GM12864 (cell line): ENCODE measurements at regions not wholly inside any gene's neighbourhood (a gene's known extent, or its start where the extent isn't known, plus 50 kb on each side); places are given as distances from the start of the nearest gene placed in this dataset.

Experiments used
- DNase-seq: peaks from one replicate; pipeline ENCODE4 v3.0.0-alpha.2; 2011; ENCODE audit warnings: low read depth
- H3K4me3 ChIP-seq: 2 replicates; pipeline ENCODE4 v1.5.1; 2011; ENCODE audit warnings: mild to moderate bottlenecking, low read depth, low read length, control low read depth
- CTCF ChIP-seq: IDR thresholded peaks from 2 replicates; pipeline ENCODE4 v1.5.1; 2011; ENCODE audit warnings: low read depth, mild to moderate bottlenecking, moderate library complexity, low read length, control low read depth, inconsistent platforms; ENCODE audit errors: missing control alignments

GRCh38 chr6:44527181-44527580 lies 139.7 kb downstream of the CDC5L start:
- DNase-seq: no peak
- H3K4me3 ChIP-seq: no peak overlapping the region
- no peak for TF ChIP-seq CTCF

GRCh38 chr6:44527583-44528369 lies 140.3 kb downstream of the CDC5L start:
- no peak overlapping the region for H3K4me3 ChIP-seq
- no peak for TF ChIP-seq CTCF
- DNase-seq: no peak

GRCh38 chr6:44528370-44528644 lies 140.8 kb downstream of the CDC5L start:
- no peak for DNase-seq
- TF ChIP-seq CTCF: no peak
- H3K4me3 ChIP-seq: no peak overlapping the region

GRCh38 chr6:44528716-44529115 lies 141.2 kb downstream of the CDC5L start:
- H3K4me3 ChIP-seq: no peak overlapping the region
- no peak for DNase-seq
- TF ChIP-seq CTCF: no peak

- no peak for TF ChIP-seq CTCF
- DNase-seq: no peak
Observed at GRCh38 chr6:44529146-44529905, 141.8 kb downstream of the CDC5L start.

DNA sequence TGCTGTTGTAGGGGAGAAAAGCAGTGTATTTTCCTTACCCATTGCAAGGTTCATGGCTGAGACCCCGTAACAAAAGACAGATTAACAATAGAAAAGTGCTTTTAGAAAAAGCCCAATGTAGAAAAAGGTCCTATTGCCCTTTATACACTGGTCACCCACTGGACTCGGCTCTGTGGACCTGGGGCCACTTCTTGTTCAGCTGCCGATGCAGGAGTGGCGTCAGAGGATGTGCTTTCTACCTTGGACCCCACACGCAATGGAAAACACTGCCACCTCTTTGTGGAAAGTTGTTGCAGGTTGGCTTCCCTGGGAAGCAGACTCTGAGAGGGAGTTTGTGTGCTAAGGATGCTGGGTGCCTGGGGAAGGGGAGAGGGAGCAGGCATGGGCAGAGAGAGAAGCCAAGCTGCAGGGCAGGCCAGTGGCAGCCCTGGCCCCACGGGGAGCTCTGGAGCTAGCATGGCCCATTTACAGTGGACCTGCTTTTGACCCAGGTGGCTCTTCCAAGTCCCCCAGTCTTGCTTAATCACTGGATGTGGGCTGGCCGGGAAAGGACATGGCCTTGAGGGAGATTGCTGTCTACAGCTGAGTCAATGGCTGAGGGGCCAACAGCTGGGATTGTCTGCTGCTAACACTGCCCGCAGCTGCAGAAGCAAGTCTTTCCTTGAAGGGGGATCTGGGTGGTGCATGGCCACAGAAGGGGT lies 142.9 kb downstream of the CDC5L start:
- DNase-seq: no peak
- no peak overlapping the region for H3K4me3 ChIP-seq
- TF ChIP-seq CTCF: no peak

More at GRCh38 chr6:44529146-44529905, 141.8 kb downstream of the CDC5L start:
- H3K4me3 ChIP-seq: no peak overlapping the region

GRCh38 chr6:44530910-44531234 lies 143.4 kb downstream of the CDC5L start:
- no peak for TF ChIP-seq CTCF
- H3K4me3 ChIP-seq: no peak overlapping the region
- DNase-seq: no peak
